HepG2 (cell line): ENCODE measurements at regions not wholly inside any gene's neighbourhood (a gene's known extent, or its start where the extent isn't known, plus 50 kb on each side); places are given as distances from the start of the nearest gene placed in this dataset.

Source experiments
- AGO1 ChIP-seq: fragments of 200-400 bp; formaldehyde crosslinking; IDR thresholded peaks from 2 replicates; pipeline ENCODE4 v1.6.1; 2017; ENCODE audit warnings: mild to moderate bottlenecking, low read depth, low read length, moderate library complexity; ENCODE audit not compliant: poor library complexity, severe bottlenecking
- AHDC1 ChIP-seq: sonication (generic); formaldehyde crosslinking; IDR thresholded peaks from 2 replicates; pipeline ENCODE4 v1.5.1; 2020; ENCODE audit warnings: mild to moderate bottlenecking, missing genetic modification reagents, borderline replicate concordance
- ASH2L ChIP-seq: fragments of 300-600, 200-600 bp; sonication (generic); IDR thresholded peaks from 2 replicates; pipeline ENCODE4 v1.7.0; 2017; ENCODE audit warnings: low read depth, mild to moderate bottlenecking, moderate library complexity, mixed read lengths, low read length; ENCODE audit not compliant: insufficient read length
- CBX2 ChIP-seq, 2 experiments: fragments of 200-600 bp in 1 of 2; sonication (generic); formaldehyde crosslinking in 1 of 2; IDR thresholded peaks; 2 replicates each; pipeline versions ENCODE4 v1.7.0 to v1.8.1; 2018 to 2022; ENCODE audit warnings: low read depth in 2 of 2, low read length in 1 of 2, mild to moderate bottlenecking in 1 of 2, missing genetic modification reagents in 1 of 2
- DNMT1 ChIP-seq: sonication (generic); formaldehyde crosslinking; IDR thresholded peaks from 2 replicates; pipeline ENCODE4 v1.5.1; 2020; ENCODE audit warnings: mild to moderate bottlenecking, missing genetic modification reagents
- HNF1B ChIP-seq: sonication (generic); formaldehyde crosslinking; IDR thresholded peaks from 2 replicates; pipeline ENCODE4 v1.5.1; 2020; ENCODE audit warnings: mild to moderate bottlenecking, moderate library complexity, missing genetic modification reagents
- HNRNPUL1 ChIP-seq: fragments of 200-400 bp; formaldehyde crosslinking; IDR thresholded peaks from 2 replicates; pipeline ENCODE4 v1.6.1; 2017; ENCODE audit warnings: low read depth, mild to moderate bottlenecking, low read length, moderate library complexity
- ISX ChIP-seq: sonication (generic); formaldehyde crosslinking; conservative IDR thresholded peaks from 2 replicates; pipeline ENCODE4 v1.5.0; 2020; ENCODE audit warnings: missing genetic modification reagents
- KMT2A ChIP-seq: sonication (generic); formaldehyde crosslinking; IDR thresholded peaks from 2 replicates; pipeline ENCODE4 v1.4.0; 2020; ENCODE audit warnings: missing genetic modification reagents
- SP4 ChIP-seq: sonication (generic); formaldehyde crosslinking; IDR thresholded peaks from 2 replicates; pipeline ENCODE4 v1.8.1; 2023; ENCODE audit warnings: mild to moderate bottlenecking, missing genetic modification reagents
- ZBTB2 ChIP-seq: sonication (generic); formaldehyde crosslinking; IDR thresholded peaks from 2 replicates; pipeline ENCODE4 v1.8.0; 2022; ENCODE audit warnings: low read depth, missing genetic modification reagents
- ZBTB49 ChIP-seq: sonication (generic); formaldehyde crosslinking; IDR thresholded peaks from 2 replicates; pipeline ENCODE4 v1.4.0; 2020; ENCODE audit warnings: missing genetic modification reagents, borderline replicate concordance
- ZBTB7A ChIP-seq: sonication (generic); formaldehyde crosslinking; IDR thresholded peaks from 2 replicates; pipeline ENCODE4 v1.8.0; 2022; ENCODE audit warnings: mild to moderate bottlenecking, missing genetic modification reagents
- ZC3H13 ChIP-seq: sonication (generic); formaldehyde crosslinking; IDR thresholded peaks from 2 replicates; pipeline ENCODE4 v1.8.1; 2023; ENCODE audit warnings: mild to moderate bottlenecking, missing genetic modification reagents, moderate library complexity
- ZNF230 ChIP-seq: sonication (generic); formaldehyde crosslinking; IDR thresholded peaks from 2 replicates; pipeline ENCODE4 v1.4.0; 2020; ENCODE audit warnings: mild to moderate bottlenecking, missing genetic modification reagents
- ZNF337 ChIP-seq: sonication (generic); formaldehyde crosslinking; IDR thresholded peaks from 2 replicates; pipeline ENCODE4 v1.5.1; 2020; ENCODE audit warnings: missing genetic modification reagents, low read depth, mild to moderate bottlenecking, borderline replicate concordance
- ZSCAN31 ChIP-seq: sonication (generic); formaldehyde crosslinking; IDR thresholded peaks from 2 replicates; pipeline ENCODE4 v1.5.0; 2020; ENCODE audit warnings: low read depth, mild to moderate bottlenecking, missing genetic modification reagents
- ZSCAN5A ChIP-seq: sonication (generic); formaldehyde crosslinking; IDR thresholded peaks from 2 replicates; pipeline ENCODE4 v1.8.0; 2022; ENCODE audit warnings: mild to moderate bottlenecking, missing genetic modification reagents, borderline replicate concordance

GRCh38 chr6:106731843-106732160 is 102.4 kb downstream of the QRSL1 start (continued):
- TF ChIP-seq ZSCAN5A (peak; percentile 47; the same call in 1 of the 2 replicates), AGO1 (no peak), ZBTB49 (no peak), CBX2 (IDR thresholded peaks at IDR 0.05; ENCODE audit: low read depth, low read length) (no peak), CBX2 (CRISPR knock-in tag; IDR thresholded peaks at IDR 0.05; ENCODE audit: low read depth) (no peak), ASH2L (no peak), ZNF337 (no peak), DNMT1 (CRISPR knock-in tag) (no peak), ZSCAN31 (CRISPR knock-in tag) (no peak), ZC3H13 (CRISPR knock-in tag) (no peak), HNF1B (CRISPR knock-in tag) (peak; percentile 55), HNRNPUL1 (no peak), ISX (CRISPR knock-in tag) (no peak), ZBTB7A (no peak), KMT2A (no peak), AHDC1 (CRISPR knock-in tag) (no peak), SP4 (CRISPR knock-in tag) (no peak), ZBTB2 (CRISPR knock-in tag) (no peak), ZNF230 (no peak)
